Stomach (tissue), 4 donors: ENCODE measurements at regions not wholly inside any gene's neighbourhood (a gene's known extent, or its start where the extent isn't known, plus 50 kb on each side); places are given as distances from the start of the nearest gene placed in this dataset.

ENCODE experiments used
- CTCF ChIP-seq, 7 experiments: fragments of 450-650 bp in 4 of 7; fragments of 200-600 bp in 3 of 7; sonication (generic) in 3 of 7; IDR thresholded peaks; one replicate each; pipeline ENCODE4 v1.5.1; 2016 to 2019; ENCODE audit warnings: antibody characterized with exemption in 7 of 7, control low read depth in 2 of 7, mild to moderate bottlenecking in 1 of 7
- POLR2A ChIP-seq, 4 donors: fragments of 450-650 bp; IDR thresholded peaks; one replicate each; pipeline ENCODE4 v1.6.1; 2016; ENCODE audit warnings: antibody characterized with exemption in 4 of 4, control low read depth in 2 of 4, mild to moderate bottlenecking in 1 of 4, moderate library complexity in 1 of 4

- TF ChIP-seq POLR2A (IDR thresholded peaks at IDR 0.05): no peak
- TF ChIP-seq CTCF (IDR thresholded peaks at IDR 0.05): no peak
These were observed 122.0 kb upstream of the BMP5 start for GRCh38 chr6:55997223-55997874.
